GM12801 (cell line): ENCODE measurements at regions not wholly inside any gene's neighbourhood (a gene's known extent, or its start where the extent isn't known, plus 50 kb on each side); places are given as distances from the start of the nearest gene placed in this dataset.

Experiments used
- CTCF ChIP-seq: IDR thresholded peaks from one replicate; pipeline ENCODE4 v1.5.1; 2011; ENCODE audit warnings: control low read depth; ENCODE audit not compliant: insufficient read length; ENCODE audit errors: extremely low read depth

GRCh38 chr15:93372208-93372864 lies 283.3 kb upstream of the RGMA start:
- no peak for TF ChIP-seq CTCF

GRCh38 chr15:93366387-93367100 lies 277.5 kb upstream of the RGMA start:
- TF ChIP-seq CTCF, result no peak

GRCh38 chr15:93362821-93363220 lies 273.8 kb upstream of the RGMA start:
- no peak for TF ChIP-seq CTCF

GRCh38 chr15:93362203-93362602 lies 273.2 kb upstream of the RGMA start:
- no peak for TF ChIP-seq CTCF

- no peak for TF ChIP-seq CTCF
These were observed 272.7 kb upstream of the RGMA start for GRCh38 chr15:93361703-93362102.

- TF ChIP-seq CTCF, result no peak
These were observed 272.0 kb upstream of the RGMA start for GRCh38 chr15:93360976-93361375.

GRCh38 chr15:93360318-93360717 lies 271.3 kb upstream of the RGMA start:
- no peak for TF ChIP-seq CTCF
